Eye (tissue), 1 donor: ENCODE measurements at regions not wholly inside any gene's neighbourhood (a gene's known extent, or its start where the extent isn't known, plus 50 kb on each side); places are given as distances from the start of the nearest gene placed in this dataset.
A peak's percentile ranks its signal among the peaks of the same experiment; 100 is the strongest.

Source experiments
- DNase-seq: peaks from one replicate; pipeline ENCODE4 v3.0.0-alpha.2; 2015

DNA sequence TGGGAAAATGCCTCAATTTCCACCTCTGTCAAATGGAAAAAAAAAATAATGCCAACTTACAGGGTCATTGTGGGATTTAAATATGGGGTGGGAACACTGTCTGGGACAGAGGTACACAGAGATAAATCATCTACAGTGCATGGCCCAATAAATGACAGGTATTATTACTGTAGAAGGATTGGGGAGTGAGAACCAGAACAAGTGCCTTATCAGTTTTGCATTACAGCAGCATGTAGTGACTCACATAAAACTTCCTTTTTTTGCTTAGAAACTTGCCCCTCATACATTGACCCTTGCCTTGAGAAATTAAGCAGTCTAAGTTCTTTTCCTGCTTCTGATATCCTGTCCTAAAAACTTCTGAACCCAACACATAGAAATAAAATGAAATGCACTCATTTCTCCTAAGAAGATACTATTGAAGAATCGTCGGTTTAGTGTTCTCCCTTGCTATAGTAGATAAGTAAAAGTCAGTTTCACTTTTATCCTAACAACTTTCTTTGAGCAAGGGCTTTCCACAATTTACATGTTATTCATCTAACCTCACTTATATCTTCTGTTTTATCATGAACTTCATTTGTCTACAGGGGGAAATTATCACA, 121.0 kb upstream of the HAAO start:
- DNase-seq, result no peak

DNA sequence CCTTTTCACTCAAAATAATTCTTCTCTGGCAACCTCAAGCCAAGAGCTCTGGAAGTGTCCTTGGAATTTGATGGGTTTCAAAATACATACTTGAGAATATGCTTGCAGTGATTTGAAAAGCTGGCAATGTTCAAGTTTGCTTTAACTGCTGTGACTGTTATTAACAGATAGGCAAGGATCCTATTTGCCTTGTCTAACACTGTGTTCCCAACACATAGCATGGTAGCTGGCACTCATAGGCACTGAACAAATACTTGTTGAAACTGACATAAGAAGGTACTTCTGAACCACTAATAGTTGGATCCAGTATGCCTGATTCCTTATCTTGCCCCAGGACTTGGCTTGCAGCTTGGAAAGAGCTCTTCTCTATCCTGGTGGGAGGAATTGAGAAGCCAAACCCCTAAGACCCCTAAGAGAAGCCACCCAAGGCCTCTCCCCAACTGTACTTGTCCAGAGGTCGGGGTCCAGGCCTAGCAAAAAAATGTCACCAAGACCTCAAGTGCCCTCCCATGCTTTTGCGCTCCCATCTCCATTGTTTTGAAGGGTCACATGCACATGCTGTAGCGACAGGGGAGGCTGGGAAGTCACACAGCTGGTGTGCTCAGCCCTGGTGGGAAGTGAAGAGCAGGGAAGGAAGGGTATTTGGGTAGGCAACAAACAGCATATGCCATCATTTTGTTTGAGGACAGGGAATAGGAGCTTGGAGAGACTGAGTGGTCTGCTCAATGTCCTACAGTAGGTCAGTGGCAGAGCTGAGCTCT, 118.4 kb upstream of the HAAO start:
- no peak for DNase-seq

DNA sequence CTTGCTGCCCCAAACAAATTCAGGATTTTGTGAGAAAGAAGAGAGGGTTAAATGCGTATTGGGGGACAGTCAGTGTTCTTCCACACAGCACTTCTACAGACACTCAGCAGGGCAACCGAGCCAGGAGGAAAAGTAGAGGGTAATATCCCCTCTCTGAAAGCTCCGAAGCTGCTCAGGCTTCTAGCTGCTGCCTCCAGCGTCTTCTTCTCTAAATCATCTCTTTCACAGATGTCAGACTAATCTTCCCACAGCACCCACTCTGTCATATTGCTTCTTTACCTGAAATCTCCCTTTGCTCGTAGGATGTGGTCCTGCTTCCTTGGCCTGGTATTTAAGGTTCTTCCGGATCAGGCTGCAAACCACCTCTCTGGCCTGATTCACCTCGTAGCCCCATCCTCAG, 117.6 kb upstream of the HAAO start:
- DNase-seq, result no peak

DNA sequence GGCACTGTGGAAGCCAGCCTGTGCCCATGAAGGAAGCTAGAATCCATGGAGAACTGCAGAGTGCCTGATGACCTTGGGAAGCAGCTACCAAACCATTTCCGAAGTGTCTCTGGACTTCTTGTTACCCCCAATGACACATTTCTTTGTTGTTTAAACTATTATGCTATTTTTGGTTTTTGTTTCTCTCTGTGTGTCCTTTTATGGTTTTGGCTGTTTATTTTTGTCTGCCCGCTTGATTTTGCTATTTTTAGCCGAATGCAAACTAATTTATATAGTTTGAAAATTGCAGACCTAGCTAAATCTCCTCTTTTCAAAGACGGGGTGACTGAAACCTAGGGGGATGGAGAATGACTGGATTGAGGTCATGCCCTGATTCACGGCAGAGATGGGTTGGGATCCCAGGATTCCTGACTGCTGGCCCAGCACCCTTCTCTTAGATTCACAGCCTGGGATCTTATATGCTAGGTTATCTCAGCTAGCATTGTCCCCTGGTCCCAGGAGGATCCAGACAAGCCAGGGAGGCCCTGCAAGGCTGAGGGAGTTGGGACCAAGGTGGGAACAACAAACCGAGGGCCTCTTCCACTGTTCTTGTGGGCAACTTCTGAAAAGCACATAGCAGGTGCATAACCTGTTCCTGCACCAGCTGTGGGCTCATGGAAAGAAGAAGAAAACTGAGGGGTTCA, 116.3 kb upstream of the HAAO start:
- no peak for DNase-seq

DNA sequence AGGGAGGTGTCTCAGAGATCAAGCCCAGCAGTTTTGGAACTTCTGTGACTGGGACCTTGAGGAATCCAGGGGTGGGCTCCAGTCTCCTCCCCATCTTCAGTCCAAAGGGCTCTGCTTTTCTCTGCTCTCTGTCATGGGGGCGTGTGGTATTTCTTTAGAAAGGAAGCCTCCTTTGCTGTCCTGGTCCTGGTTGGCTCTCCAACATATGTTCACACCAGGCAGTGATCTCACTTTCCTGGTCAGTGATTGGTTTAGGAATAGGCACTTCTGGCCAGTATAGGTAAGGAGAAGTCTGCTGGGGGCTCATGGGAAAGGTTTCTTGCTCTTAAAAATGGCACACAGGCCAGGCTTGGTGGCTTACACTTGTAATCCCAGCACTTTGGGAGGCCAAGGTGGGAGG, 115.5 kb upstream of the HAAO start:
- DNase-seq, result no peak

DNA sequence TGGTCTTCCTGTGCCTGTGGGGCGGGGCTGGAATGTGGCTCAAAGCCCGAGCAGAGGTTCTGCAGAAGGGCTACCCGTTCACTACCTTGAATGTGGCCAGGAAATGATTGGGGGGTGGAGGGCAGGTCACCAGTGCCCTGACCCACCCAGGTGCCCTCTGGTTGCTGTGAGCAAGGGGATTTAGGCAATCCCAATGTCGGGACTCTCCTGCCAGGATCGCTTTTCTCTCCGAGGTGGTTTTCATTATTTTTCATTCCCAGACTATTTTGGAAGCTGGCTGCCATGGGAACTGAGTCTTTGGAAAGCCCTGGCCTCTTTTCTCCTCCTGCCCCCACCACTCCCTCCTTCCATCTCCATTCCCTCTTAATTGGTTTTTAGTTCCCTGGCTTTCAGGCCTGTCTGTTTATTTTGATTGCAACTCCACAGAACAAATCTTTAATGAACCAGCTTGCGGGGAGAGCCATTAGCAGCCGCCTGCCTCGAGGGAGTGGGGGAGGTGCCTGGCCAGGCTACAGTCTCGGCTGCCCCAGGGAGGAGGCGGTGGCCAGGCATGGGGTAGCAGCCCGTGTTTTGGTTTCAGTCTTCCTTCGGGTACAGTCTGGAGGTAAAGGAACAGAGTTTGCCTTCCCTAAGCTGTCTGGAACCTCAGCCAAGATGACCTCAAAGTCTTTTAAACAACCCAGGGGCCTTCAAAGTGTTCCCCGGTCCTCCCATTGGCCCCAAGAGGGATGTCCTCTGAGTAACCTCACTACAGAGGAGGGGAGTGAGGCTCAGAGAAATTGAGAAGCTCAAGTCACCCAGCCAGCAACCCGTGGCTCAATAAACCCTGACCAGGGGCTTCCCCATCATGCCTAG, 114.4 kb upstream of the HAAO start:
- peak; percentile 96 for DNase-seq

DNA sequence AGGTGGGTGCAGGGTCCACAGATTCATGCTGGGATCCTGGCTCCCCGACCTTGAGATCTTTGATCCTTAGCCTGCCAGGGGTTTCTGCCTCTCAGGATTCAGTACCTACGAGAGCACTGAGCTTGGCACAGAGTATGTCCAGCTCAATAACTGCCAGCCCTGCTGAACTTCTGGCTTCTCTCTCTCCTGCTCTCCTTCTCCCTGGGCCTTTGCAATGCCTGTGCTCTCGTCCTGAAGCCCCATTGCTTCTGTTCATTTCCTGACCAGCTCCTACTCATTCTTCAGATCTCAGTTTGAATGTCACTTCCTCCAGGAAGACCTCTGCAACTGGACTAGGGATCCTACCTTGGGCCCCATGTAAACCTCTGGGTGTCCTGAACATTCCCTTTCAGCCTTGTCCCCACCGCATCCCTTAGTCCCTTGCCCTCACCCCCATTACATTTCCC, 113.8 kb upstream of the HAAO start:
- no peak for DNase-seq

DNA sequence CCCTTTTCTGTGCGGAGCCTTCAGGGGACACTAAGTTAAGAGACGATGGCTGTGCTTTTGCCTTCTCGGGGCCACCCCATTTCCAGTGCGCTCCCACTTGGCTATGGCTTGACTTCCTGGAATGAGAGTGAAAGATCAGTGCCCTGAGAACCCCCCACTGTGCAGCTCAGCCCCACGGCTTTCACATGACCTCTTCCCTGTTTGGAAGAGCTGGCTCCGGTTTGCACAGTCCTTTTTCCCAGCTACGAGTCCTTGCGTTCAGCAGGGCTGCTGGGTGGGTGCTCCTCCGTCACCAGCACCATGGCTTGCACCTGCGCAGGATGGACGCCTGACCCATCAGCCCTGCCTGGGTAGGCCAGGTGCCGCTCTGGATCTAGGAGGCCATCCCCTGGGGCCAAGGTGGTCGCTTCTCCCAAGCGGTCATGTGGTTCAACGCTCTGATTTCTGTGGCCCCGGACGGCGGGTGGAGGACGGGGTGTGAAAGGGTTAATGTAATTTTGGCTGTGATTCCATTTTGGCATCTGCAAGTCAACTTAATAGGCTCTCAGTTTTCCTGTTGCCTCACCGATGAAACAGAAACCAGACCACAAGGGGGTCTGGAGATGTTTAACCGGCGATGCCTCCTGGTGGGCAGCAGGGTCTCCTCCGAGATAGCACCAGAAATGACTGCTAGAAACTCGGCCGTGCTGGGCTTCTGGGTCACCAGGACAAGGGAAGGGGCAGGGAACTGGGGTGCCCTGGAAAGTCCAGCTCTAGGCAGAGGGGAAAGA, 113.1 kb upstream of the HAAO start:
- peak; percentile 76 for DNase-seq

DNA sequence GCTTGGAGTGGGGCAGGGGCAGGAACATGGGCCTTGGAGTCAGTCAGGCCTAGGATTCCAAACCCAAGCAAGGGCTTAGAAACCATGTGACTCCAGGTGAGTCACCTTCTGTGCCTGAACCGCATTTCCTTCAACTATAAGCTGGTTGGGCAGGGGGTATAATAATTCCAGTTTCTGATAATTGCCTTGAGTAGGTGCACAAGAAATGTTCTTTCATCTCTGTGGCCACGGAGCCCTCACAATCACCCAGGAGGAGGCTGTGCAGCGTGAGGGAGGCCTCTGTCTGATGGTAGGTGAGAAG, 112.1 kb upstream of the HAAO start:
- no peak for DNase-seq

DNA sequence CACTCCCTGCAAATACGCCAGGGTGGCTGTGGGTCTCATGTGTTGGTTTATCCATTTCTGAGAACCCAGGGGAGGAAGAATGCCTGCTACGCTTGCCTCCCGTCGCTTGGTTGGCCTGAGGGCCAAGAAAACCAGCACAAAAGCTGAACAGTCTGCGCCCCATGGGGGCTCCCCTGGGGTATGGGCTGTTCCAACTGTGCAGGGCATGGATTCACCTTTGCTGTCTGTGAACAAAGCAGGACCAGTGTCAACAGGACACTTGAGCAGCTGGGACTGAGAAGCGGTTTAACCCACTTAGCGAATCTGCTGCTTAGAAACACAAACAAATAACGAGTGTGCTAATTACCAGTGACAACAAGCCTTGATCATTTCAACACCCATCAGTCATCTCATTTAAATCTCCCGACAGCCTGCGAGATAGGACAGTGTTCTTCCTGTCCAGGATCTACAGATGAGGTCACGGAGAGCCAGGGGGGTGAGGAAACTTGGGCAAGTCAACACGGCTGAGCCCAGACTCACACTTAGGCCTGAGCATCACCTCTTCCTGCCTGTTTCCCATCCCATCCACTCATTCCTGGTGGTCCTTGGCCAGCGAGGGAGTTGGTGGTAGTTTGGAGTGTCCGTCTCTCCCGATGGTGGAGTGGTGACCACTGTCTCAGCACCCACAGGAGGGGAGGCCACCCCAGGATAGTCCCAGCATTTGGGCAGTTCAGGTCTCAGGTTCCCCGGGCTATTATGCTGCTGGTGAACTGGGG, 111.6 kb upstream of the HAAO start:
- peak; percentile 81 for DNase-seq

DNA sequence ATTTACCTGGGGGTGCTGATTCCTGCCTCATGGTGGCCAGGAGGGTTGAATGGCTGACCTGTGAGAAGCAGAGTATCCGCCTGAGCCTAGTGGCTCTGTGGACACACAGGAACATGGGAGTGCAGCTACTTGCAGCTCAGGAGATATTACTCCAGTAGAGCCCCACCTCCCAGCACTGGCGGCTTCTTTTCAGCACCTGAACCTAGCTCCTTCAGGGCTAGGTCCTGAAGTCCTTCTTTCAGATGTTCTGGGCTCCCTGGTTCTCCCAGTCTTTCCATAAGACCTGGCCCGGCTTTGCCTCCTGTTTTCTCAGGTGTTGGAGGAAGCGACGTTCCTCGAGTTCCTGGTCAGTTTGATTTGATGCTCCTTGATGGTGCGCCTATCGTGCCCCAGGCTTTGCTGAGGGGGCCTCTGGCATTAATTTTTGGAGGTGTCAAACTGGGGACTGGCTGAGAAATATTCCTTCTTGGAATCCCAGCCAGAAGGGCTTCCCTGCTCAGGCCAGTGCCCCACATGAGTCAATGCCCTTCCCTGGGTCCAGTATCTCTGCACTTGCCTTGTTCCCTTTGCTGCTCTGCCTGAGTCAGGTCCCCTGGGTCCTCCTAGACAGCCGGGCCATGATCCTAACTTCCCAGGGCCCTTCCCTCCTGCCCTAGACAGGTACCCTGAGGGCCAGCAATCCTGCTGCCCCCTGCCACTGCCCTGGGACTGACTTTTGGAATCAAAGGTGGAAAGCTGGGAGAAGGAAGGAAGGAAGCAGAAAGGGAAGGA, 110.7 kb upstream of the HAAO start:
- no peak for DNase-seq

DNA sequence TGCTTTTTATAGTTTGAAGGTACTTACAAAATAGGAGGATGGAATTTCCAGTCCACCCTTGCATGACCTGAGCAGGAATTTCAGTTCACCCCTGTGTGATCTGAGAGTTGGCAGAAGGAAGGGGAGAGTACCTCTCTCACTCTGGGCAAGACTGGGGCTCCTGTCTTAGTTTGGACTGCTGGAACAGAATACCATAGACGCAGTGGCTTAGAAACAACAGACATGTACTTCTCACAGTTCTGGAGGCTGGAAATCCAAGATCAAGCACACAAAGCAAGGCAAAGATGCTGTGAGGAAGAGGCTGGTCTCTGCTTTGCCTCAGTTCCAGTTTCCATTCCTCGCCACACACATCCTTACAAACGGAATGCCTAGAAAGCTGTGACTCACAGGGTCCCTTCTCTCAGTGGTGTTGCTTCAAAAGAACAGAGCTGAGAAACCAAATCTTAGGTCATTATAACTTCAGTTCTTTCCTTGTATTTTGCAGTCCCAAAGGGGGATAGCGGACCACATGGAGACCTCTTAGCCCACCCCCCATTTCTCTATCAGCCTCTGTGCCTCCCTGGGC, 108.8 kb upstream of the HAAO start:
- no peak for DNase-seq

DNA sequence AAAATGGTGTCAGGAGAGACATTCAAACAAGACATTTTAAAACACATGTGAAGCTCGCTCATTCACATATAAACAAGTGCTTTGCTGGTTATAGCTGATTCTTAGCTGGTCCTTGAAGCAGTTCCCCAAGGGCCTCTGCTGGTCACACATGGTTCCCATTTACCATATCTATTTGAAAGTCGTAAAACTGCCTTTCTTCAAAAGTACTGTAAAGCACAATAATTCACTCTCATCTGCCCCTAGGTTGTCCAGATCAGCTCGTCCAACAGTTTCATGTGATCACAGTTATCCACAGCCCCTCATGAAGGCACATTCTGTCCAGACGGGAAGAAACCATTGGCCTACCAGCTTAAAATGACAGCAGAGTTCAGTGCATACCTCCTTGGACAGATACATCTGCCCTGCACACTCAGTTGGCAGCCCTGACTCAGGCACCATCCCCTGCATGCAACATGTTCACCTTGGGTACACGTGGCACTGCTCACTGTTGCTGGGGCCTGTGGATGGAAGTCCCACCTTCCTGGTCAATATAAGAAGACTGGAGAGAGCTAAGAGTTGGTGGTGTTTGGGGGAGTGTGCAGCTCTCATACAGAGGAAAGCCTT, 108.0 kb upstream of the HAAO start:
- no peak for DNase-seq

DNA sequence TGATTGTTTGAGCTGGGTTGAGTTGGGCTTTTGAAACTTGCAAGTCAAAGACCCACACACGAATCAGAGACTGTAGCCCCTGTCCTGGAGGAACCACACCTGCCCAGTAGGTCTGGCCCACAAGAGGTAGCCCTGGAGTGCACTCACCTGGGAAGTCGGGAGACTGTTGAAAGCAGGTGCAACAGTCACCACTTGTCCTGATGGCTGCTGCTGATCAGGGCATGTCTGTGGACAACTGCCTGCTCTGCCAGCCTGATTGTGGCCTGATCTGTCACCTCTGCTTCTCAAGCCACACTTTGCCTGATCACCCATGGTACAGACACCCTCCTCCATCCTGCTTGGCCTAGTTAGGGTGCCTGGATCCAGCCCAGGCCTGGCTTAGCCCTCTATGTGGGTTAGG, 105.0 kb upstream of the HAAO start:
- no peak for DNase-seq

DNA sequence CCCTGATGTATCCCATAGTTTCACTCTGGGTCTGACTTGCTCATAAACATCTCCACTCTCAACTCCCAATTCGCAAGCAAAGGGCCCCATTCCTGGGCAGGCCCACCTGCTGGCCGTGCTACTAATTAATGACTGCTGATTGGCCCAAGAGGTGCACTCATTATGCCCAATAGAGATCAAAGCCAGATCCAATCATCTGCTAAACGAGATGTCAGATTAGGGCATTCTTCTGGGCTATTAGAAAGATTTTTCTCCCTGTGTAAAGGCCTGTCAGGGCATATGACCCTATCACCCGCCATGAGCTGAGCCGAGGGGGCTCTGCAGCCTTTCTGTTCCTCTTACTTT, 103.4 kb upstream of the HAAO start:
- peak; percentile 95 for DNase-seq

DNA sequence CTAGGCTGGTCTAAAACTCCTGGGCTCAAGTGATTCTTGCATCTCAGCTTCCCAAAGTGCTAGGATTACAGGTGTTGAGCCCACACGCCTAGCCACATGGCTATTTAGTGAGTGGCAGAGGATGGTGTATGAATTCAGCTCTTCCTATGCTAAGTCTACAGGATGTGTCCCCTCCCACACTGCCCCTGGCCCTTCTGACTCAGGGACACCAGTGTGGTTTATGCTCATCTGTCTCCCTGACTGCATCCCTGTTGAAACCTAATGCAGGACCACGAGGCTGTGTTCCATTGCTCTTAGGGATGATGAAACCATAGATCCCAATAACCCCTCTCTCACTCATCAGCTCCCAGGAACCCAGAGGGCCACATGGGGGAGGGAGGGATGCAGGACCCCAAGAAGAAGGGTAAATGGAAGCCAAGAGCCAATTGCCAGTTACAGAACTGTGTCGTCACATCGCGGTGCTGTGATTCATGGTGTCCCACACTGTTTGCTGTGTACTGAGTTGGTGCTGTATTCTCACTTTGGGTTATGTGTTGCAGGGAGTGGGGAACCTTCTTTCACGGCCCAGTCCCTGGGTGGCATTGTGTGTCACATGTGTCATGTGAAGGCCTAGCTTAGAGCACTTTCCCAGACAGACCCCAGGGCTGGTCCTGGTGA, 102.9 kb upstream of the HAAO start:
- DNase-seq, result no peak

DNA sequence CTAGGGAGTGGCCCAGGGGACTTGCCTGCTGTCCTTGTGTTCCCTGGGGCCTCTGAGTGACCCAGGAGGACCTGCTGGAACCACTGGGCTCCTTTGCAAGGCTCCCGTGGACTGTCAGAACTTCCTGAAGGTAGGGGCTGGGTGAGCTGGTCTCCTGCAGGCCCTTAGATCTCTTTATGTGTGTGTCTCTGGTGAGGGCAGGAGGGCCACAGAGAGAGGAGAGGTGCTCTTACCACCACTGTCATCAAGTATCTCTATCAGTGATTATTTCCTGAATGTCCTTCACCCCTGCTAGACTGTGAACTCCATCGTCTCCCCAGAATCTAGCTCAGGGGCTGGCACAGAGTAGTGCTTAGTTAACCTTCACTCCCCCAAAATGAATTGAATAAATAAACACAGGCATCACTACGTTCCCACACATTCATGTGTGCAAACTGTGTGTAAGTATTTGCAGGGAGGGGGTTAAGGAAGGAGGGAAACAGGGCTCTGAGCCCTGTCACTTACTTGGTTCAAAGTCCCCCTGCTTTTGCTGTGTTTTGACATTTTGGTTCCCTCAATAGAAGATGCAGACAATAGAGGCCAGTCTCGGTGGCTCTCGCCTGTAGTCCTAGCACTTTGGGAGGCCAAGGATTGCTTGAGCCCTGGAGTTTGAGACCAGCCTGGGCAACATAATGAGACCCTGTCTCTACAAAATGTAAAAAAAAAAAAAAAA, 100.8 kb upstream of the HAAO start:
- DNase-seq, result no peak

DNA sequence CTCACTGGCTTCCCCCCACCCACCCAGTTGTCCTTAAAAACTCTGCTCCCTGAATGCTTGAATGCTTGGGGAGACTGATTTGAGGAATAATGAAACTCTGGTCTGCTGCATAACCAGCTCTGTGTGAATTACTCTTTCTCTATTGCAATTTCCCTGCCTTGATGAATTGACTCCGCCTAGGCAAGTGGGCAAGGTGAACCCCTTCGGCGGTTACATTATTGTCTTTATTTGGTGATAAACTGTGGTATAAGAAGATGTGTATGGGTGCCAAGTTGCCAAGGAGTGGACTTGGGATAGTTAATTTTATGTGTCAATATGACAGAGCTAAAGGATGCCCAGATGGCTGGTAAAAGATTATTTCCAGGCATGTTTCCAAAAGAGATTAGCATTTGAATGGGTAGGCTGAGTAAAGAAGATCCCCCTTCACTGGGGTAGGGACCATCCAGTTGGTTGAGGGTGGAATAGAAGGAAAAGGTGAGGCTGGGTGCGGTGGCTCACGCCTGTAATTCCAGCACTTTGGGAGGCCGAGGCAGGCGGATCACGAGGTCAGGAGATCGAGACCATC, 98.5 kb upstream of the HAAO start:
- no peak for DNase-seq
